Epidermal melanocyte (primary cell): ENCODE measurements at regions not wholly inside any gene's neighbourhood (a gene's known extent, or its start where the extent isn't known, plus 50 kb on each side); places are given as distances from the start of the nearest gene placed in this dataset.
"Not testable (repeated sequence)": the region's sequence is repeated elsewhere in the genome, so short reads cannot be mapped to it uniquely, and the experiment has no call there.

Experiments used
- DNase-seq: peaks from one replicate; pipeline ENCODE4 v3.0.0; 2011; ENCODE audit warnings: low spot score; ENCODE audit not compliant: insufficient read length

- no peak for DNase-seq
Observed at GRCh38 chr11:13134886-13135285, 125.8 kb downstream of the RASSF10 start.

- DNase-seq: peak; percentile 22
Observed at GRCh38 chr11:13135385-13136271, 126.5 kb downstream of the RASSF10 start.

GRCh38 chr11:13136272-13136596, 127.1 kb downstream of the RASSF10 start:
- no peak for DNase-seq

GRCh38 chr11:13137844-13138301, 128.8 kb downstream of the RASSF10 start:
- DNase-seq: no peak

- not testable (repeated sequence) for DNase-seq
Observed at GRCh38 chr11:13139085-13139484, 130.0 kb downstream of the RASSF10 start.

GRCh38 chr11:13140028-13140870, 131.1 kb downstream of the RASSF10 start:
- DNase-seq: no peak

- DNase-seq: no peak
Observed at GRCh38 chr11:13140873-13141655, 131.9 kb downstream of the RASSF10 start.

GRCh38 chr11:13141731-13142709, 132.9 kb downstream of the RASSF10 start:
- no peak for DNase-seq

GRCh38 chr11:13143486-13144297, 133.9 kb upstream of the BMAL1 start:
- DNase-seq: no peak

GRCh38 chr11:13145461-13145860, 132.1 kb upstream of the BMAL1 start:
- DNase-seq: no peak

GRCh38 chr11:13149991-13150390, 127.6 kb upstream of the BMAL1 start:
- DNase-seq: no peak

GRCh38 chr11:13150487-13150886, 127.1 kb upstream of the BMAL1 start:
- DNase-seq: no peak

GRCh38 chr11:13152264-13152663, 125.3 kb upstream of the BMAL1 start:
- DNase-seq: no peak

GRCh38 chr11:13152736-13153541, 124.7 kb upstream of the BMAL1 start:
- DNase-seq: peak; percentile 36

- DNase-seq: not testable (repeated sequence)
Observed at GRCh38 chr11:13154374-13154773, 123.2 kb upstream of the BMAL1 start.

GRCh38 chr11:13160346-13160745, 117.2 kb upstream of the BMAL1 start:
- DNase-seq: no peak

- DNase-seq: no peak
Observed at GRCh38 chr11:13160806-13161205, 116.8 kb upstream of the BMAL1 start.

GRCh38 chr11:13163158-13163557, 114.4 kb upstream of the BMAL1 start:
- no peak for DNase-seq

GRCh38 chr11:13166036-13166435, 111.6 kb upstream of the BMAL1 start:
- DNase-seq: no peak
